ENCODE measurements at regions not wholly inside any gene's neighbourhood (a gene's known extent, or its start where the extent isn't known, plus 50 kb on each side); places are given as distances from the start of the nearest gene placed in this dataset.

DNA sequence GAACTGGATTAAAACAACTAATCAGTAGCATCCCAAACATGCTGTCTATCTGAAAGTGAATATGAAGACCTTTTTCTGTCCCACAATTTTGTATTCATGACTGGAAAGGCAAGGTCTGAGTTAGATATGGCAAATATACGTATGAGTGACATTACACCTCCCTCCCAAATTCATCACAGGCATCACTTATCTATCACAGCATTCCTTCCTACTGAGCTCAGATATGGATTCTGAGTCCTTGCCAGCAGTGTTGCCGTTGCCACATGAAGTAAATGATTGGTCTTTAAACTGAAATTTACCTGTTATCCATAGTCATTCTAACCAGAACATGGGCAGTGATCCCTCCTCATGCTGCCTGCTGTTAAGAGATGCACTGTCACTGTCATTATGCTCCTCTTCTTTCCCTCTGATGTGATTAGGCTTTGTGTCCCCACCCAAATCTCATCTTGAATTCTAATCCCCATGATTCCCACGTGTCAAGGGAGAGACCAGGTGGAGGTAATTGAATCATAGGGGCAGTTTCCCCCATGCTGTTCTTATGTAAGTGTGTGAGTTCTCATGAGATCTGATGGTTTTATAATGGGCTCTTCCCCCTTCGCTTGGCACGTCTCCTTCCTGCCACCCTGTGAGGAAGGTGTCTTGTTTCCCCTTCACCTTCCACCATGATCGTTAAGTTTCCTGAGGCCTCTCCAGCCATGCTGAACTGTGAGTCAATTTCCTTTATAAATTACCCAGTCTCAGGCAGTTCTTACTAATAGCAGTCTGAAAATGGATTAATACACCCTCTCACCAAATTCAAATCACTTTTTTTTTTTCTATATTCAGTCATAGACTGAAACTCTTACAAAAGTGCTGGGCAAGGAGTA lies 288.4 kb downstream of the NUAK1 start:
- TF ChIP-seq POLR2A (IDR thresholded peaks at IDR 0.05; ENCODE audit: low read length) = no peak
- no peak for TF ChIP-seq GATA1 (IDR thresholded peaks at IDR 0.05; ENCODE audit: low read depth, low read length)
- peak; percentile 21 to 28 for DNase-seq

- DNase-seq = no peak
- TF ChIP-seq GATA1 (IDR thresholded peaks at IDR 0.05; ENCODE audit: low read depth, low read length) = no peak
- no peak for TF ChIP-seq POLR2A (IDR thresholded peaks at IDR 0.05; ENCODE audit: low read length)
Measured at GRCh38 chr12:105852496-105852895, 286.3 kb downstream of the NUAK1 start.

DNA sequence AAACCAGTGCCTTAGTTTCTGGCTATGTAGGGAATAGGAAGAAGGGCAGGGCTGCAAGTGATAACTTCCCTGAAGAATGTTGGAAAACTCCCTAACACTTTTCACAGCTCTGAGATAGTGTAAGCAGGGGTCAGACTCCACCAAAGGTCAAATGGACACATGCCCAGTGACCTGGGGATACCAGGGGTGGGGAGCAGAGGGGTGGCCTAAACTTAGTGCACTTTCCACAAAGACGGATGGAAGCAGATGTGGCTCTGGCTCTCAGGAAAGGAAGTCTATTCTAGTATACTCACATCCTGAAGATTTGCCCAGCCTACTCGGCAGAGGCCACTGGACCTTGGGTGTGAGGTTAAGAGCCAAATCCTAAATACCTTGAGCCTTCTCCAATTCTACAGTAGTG lies 285.8 kb downstream of the NUAK1 start:
- no peak for TF ChIP-seq POLR2A (IDR thresholded peaks at IDR 0.05; ENCODE audit: low read length)
- no peak for TF ChIP-seq GATA1 (IDR thresholded peaks at IDR 0.05; ENCODE audit: low read depth, low read length)
- DNase-seq = no peak

GRCh38 chr12:105854071-105854470 lies 284.7 kb downstream of the NUAK1 start:
- TF ChIP-seq GATA1 (IDR thresholded peaks at IDR 0.05; ENCODE audit: low read depth, low read length) (no peak), POLR2A (IDR thresholded peaks at IDR 0.05; ENCODE audit: low read length) (no peak)
- no peak for DNase-seq

- no peak for TF ChIP-seq POLR2A (IDR thresholded peaks at IDR 0.05; ENCODE audit: low read length)
- TF ChIP-seq GATA1 (IDR thresholded peaks at IDR 0.05; ENCODE audit: low read depth, low read length) = no peak
- DNase-seq = no peak
Measured at GRCh38 chr12:105855361-105856047, 283.2 kb downstream of the NUAK1 start.

DNA sequence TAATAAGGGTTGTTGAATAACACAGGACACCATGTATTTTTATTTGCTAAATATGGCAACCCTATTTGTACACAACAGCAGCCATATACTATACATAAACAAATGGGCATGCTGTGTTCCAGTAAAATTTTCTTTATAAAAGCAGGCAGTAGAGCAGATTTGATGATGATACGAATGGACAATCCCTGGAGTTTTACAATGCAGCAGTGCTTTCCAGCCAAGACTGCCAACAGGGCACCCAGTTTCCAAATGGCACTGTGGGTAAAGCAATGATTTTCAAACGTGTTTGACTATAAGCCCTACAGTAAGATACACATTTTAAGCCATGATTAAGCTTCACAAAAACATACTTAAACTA lies 282.7 kb downstream of the NUAK1 start:
- no peak for TF ChIP-seq GATA1 (IDR thresholded peaks at IDR 0.05; ENCODE audit: low read depth, low read length)
- TF ChIP-seq POLR2A (IDR thresholded peaks at IDR 0.05; ENCODE audit: low read length) = no peak
- no peak for DNase-seq

DNA sequence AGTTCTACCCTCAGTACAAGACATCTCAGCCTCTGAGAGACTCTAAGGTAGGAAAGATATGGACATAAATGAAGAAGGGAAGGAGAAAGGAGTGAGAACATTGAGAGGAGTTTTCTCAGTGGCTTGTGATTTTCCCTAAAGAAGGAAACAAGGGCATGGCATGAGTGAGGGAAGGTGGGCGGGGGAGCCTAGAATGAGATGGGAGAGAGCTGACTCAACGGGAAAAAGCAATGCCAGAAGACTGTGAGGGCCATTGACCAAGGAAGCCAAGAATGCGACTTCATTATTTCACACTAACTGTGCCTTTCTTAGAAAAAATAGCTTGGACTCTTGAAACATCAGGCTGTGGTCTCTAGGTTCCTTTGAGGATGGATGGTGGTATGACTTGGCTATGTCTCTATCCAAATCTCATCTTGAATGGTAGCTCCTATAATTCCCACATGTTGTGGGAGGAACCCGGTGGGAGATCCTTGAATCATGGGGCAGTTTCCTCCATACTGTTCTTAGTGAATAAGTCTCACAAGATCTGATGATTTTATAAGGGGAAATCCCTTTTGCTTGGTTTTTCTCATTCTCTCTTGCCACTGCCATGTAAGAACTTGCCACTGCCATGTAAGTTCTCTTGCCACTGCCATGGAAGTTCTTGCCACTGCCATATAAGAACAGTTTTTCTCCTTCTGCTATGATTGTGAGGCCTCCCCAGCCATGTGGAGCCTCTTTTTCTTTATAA lies 279.6 kb downstream of the NUAK1 start:
- TF ChIP-seq POLR2A (IDR thresholded peaks at IDR 0.05; ENCODE audit: low read length) (no peak), GATA1 (IDR thresholded peaks at IDR 0.05; ENCODE audit: low read depth, low read length) (no peak)
- DNase-seq = no peak

- TF ChIP-seq GATA1 (IDR thresholded peaks at IDR 0.05; ENCODE audit: low read depth, low read length) (no peak), POLR2A (IDR thresholded peaks at IDR 0.05; ENCODE audit: low read length) (no peak)
Measured at GRCh38 chr12:105860561-105861207, 278.1 kb downstream of the NUAK1 start.

DNA sequence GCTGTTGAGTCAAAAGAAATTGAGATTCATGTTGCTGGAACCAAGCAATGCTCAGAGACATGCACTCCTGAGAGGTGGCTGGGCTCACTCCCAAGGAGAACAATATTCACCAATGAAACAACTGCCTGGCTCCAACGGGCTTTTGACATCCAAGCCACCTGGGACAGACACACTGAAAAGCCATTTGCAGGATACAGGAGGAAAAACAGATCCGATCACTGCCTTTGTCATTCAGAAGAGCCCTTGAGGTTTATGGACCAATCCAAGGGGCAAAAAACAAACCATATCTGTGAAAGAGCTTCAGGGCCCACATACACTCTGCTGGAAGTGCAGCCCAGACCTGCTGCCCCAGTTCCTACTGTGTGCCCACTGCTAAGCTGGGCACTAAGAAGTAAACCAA lies 277.5 kb downstream of the NUAK1 start:
- no peak for TF ChIP-seq POLR2A (IDR thresholded peaks at IDR 0.05; ENCODE audit: low read length)
- no peak for DNase-seq

More at GRCh38 chr12:105860561-105861207, 278.1 kb downstream of the NUAK1 start:
- no peak for DNase-seq

DNA sequence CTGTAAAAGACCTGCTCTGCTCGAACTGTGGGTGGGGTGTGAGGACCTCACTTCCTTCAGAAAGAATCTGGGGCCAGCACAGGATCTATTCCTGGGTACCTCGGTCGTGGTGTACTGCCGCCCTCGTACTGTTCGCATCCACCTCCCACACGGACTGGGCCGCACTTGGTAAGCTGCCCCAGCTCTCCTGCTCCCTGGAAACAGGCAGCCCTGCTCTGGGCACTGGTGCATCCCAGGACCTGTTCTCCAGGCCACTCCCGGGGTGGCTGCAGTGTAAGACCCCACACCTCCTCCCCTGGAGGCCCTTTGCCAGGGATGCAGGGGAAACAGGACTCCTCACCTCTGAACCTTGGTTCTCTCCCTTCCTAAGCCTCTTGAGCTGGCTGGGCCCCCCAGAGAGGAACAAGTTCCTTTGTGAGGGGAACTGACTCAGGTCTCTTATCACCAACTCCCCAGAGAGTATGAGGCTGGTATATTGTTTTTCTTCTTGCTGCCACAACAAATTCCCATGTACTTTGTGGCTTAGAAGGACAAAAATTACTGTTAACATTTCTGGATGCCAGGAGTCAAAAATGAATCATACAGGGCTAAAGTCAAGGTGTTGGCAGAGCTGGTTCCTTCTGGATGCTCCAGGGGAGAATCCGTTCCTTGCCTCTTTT lies 276.5 kb downstream of the NUAK1 start:
- no peak for DNase-seq
- no peak for TF ChIP-seq POLR2A (IDR thresholded peaks at IDR 0.05; ENCODE audit: low read length)
- no peak for TF ChIP-seq GATA1 (IDR thresholded peaks at IDR 0.05; ENCODE audit: low read depth, low read length)

- no peak for DNase-seq
- TF ChIP-seq GATA1 (IDR thresholded peaks at IDR 0.05; ENCODE audit: low read depth, low read length) = no peak
- no peak for TF ChIP-seq POLR2A (IDR thresholded peaks at IDR 0.05; ENCODE audit: low read length)
Measured at GRCh38 chr12:105864316-105864715, 274.4 kb downstream of the NUAK1 start.

- no peak for DNase-seq
Measured at GRCh38 chr12:105864901-105865300, 273.9 kb downstream of the NUAK1 start.

GRCh38 chr12:105865886-105866285 lies 272.9 kb downstream of the NUAK1 start:
- no peak for DNase-seq
- no peak for TF ChIP-seq POLR2A (IDR thresholded peaks at IDR 0.05; ENCODE audit: low read length)

More at GRCh38 chr12:105864901-105865300, 273.9 kb downstream of the NUAK1 start:
- TF ChIP-seq POLR2A (IDR thresholded peaks at IDR 0.05; ENCODE audit: low read length) (no peak), GATA1 (IDR thresholded peaks at IDR 0.05; ENCODE audit: low read depth, low read length) (no peak)

Measured in erythroblast (primary cell).